Limb (tissue), 2 donors: ENCODE measurements at regions not wholly inside any gene's neighbourhood (a gene's known extent, or its start where the extent isn't known, plus 50 kb on each side); places are given as distances from the start of the nearest gene placed in this dataset.

Experiments
- DNase-seq, 2 donors: peaks; one replicate each; pipeline ENCODE4 v3.0.0-alpha.2; 2016; ENCODE audit errors: extremely low spot score in 2 of 2

DNA sequence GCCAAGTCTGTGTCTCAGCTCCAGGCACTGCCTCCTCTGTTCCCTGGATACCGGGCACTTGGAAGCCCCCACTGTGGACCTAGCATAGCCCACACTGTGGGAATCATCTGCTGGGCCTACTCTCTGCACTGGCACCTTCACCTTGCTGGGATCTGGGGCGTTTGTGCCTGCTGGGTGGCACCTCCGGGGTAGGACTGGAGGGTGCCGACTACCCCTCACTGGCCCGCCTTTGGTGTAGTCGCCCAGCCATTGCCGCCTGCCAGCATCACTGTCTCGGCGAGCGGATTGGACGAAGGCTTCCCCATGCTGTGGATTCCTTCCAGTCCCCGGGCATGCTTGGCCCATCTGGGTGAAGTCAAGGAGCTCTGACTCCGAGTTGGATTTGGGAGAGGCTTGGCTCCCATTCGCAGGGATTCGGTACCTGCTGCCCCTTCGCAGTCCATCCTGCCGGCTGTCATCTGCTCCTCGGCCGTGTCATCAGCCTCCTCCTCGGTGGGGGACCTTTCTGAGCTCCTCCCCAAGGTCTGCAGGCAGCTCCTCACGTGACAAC is 180.6 kb upstream of the HDAC4 start:
- no peak for DNase-seq

DNA sequence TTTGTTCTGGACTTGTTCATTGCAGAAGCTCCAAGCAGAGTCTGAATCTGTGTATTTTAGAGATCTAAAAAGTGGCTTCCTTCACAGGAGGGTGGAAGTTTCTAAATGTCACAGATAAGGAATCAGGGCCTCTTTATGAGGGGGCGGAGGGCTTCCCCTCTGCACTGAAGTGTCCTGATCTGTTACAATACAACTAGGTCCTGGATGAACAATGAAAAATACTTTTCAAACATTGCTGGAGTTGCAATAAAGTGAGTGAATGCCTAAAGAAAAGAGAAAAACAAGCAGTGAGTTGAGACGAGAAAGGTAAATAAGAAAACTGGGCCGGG is 179.3 kb upstream of the HDAC4 start:
- DNase-seq: no peak

- no peak for DNase-seq
These were observed 178.8 kb upstream of the HDAC4 start for GRCh38 chr2:239579524-239580198.

- no peak for DNase-seq
These were observed 178.3 kb upstream of the HDAC4 start for GRCh38 chr2:239579081-239579480.

- no peak for DNase-seq
These were observed 177.6 kb upstream of the HDAC4 start for GRCh38 chr2:239578381-239578780.

- DNase-seq: no peak
These were observed 177.1 kb upstream of the HDAC4 start for GRCh38 chr2:239577935-239578334.

DNA sequence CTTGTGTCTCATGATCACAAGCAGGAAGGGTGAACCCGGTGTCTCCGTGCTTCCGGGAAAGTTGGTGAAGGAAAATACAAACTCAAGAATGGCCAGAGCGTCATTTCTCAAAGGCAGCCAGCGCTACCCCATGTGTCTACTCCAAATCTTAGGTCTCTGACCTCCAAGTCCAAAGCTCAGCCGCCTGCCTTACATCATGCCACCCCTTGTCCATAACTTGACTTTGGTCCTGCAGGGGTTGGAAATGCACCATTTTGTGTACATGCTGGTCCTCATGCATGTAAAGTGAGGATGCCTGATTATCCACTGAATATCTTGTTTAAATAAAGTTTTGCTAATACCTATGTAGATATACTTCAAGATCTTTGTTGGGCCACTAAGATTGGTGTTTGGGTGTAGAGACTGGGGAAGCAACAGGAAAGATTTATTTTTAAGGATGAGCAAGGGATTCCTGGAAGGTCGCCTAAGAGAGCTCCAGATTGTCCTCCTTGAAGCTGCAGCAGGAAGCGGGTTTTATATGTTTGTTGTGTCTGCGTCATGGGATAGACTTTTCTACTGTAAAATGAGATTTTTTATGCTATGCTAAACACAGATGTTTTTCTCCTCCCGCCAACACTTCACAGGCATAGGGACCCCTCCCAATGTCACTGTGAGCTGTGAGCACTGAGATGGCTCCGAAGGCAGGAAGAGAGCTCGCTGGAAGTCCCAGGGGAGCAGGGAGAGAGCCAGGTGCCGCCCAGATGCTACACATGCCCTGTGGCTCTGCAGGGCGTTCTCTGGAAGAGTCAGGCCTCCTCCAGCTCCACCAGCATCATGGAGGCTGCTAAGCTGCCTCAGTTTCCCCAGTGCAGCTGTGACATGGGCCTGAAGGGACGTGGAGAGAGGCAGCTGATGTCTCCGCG is 176.2 kb upstream of the HDAC4 start:
- no peak for DNase-seq

- DNase-seq: no peak
These were observed 175.2 kb upstream of the HDAC4 start for GRCh38 chr2:239575931-239576445.

GRCh38 chr2:239574434-239575156 is 173.8 kb upstream of the HDAC4 start:
- DNase-seq: peak in 1 of 2 donors; percentile 47

DNA sequence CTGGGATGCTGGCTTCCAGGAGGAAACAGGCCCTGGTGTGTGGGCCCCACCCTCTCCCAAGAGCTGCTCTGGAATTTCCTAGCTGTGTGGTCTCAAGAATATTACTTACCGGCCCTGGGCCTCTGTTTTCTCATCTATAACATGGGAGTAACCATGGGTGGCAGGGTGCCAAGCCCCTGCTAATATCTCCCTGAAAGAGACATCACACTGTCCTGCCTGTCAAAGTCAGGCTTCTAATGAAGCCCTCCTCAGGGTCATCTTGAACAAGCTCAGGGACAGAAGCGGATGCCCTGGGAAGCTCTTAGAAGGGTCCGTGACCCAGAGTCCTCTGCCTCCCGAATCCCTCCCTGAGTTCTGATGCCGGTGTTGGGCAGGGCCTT is 173.2 kb upstream of the HDAC4 start:
- no peak for DNase-seq

GRCh38 chr2:239570971-239571520 is 170.2 kb upstream of the HDAC4 start:
- DNase-seq: no peak

DNA sequence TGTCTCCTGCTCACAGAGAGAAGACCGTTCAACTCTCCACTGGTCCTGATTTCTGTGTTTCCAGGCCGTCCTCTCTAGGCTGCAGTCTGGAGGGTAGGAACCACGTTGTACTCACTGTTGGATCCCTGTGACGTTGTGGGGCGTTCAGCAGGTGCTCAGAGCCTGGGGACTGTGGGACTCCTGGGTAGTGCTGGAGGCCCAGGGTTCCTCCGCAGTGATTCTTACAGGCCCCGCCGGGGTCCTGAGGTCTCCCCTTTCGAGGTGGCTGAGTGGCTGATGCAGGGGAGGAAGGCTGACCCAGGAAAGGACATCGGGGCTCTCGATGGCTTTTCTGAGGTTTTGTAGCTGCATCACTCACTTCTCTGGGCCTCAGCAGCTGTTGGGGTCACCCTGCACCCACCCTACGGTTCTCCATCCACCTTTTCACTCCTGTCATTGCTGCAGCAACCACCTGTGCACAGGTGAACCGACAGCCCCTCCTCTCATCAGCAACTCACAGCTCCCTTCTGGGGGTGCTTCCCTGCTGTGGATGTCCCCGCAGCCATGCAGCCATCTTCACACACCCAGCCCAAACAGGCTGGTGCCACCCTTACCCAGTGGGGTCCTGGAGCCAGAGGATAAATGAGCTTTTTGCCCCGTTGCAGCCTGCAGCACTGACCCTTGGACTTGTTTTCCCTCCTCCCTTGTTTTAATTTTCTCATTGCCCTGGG is 169.6 kb upstream of the HDAC4 start:
- DNase-seq: no peak

GRCh38 chr2:239569401-239570090 is 168.7 kb upstream of the HDAC4 start:
- no peak for DNase-seq

DNA sequence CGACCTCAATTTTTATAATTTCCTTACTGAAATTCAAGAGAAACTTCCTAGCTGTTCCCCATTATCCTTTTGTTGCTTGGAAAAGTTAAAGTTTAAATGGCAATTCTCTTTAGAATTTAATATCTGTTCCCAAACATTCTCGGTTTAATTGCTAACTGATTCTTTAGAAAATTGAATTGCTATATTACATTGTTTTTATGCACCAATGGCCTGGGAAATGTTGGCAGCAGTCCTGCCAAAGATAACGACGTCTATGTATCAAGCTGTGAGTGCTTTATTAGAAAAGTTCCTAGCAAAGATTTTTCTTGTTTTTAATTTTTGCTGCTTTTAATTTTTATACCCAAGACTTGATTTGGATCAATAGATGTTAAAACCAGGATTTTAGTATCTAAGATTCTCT is 167.8 kb upstream of the HDAC4 start:
- DNase-seq: no peak

DNA sequence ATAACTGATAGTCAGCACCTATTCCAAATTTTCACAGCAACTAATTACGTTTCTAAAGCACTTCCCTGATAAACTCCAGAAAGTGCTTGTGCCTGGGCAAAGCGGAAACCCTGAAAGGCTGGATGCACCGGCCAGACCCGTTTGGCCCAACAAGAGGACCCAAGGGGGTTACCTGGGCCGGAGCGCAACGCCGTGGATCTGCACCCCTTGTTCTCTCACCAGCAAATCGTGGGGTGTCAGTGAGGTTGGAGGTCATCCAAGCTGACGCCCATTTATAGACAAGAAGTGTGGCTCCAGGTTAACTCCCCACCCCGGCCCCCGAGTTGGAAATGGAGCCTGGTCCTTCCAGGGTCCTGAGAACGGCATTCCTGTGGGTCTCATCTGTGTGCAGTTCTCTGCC is 167.0 kb upstream of the HDAC4 start:
- DNase-seq: no peak

DNA sequence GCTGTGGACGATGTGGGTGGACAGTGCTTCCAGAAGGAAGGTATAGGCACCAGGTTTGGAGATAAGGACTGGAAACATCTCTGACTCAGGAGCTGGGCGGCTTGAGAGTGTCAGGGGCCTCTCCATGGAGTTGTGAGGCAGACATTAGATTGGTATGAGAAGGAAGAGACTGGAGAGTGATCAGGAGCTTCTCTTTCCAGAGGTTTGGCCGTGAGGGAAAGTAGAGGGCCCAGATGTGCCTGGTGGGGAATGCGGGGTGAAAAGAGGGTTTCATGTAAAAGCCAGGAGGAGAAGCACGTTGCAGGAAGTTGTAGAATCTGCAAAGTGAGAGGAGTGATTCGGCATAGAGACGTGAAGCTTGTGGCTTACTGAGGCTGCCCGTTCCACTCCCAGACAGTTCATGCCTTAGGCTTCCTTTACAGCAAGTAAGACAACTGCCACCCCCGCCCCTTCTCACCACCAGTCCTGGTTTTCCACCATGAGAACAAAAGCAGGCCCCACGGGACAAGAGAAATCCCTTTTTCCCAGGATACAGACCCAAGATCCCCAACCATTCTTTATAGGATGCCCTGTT is 166.3 kb upstream of the HDAC4 start:
- no peak for DNase-seq

GRCh38 chr2:239566162-239566994 is 165.6 kb upstream of the HDAC4 start:
- DNase-seq: no peak

DNA sequence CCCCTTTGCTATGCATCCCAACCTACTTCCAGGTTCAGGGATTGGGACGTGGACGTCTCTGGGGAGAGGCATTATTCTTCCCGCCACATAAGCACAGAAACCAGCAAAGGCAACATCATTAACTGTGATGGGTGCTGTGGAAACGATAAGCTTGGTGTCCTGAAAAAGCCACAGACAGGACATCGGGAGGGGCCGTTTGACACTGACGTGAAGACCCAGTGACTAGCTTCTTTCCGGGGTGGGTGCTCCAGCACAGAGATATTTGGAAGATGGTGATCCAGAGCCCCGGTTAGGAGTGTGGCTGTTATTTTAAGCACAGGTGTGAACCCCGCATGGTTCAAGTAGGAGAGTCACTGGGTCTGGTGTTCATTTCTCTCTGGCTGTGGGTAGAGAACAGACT is 163.8 kb upstream of the HDAC4 start:
- DNase-seq: no peak

- no peak for DNase-seq
These were observed 162.7 kb upstream of the HDAC4 start for GRCh38 chr2:239563561-239563960.
